Testis (tissue), 2 donors: ENCODE measurements at regions not wholly inside any gene's neighbourhood (a gene's known extent, or its start where the extent isn't known, plus 50 kb on each side); places are given as distances from the start of the nearest gene placed in this dataset.

Source experiments
- CTCF ChIP-seq, 3 experiments: fragments of 450-650 bp in 2 of 3; fragments of 200-600 bp in 1 of 3; sonication (generic) in 1 of 3; IDR thresholded peaks; one replicate each; pipeline ENCODE4 v1.5.1; 2016 to 2019; ENCODE audit warnings: antibody characterized with exemption in 3 of 3, mild to moderate bottlenecking in 2 of 3, moderate library complexity in 1 of 3
- POLR2A ChIP-seq: fragments of 450-650 bp; IDR thresholded peaks from one replicate; pipeline ENCODE4 v1.6.1; 2017; ENCODE audit warnings: antibody characterized with exemption, mild to moderate bottlenecking, moderate library complexity

DNA sequence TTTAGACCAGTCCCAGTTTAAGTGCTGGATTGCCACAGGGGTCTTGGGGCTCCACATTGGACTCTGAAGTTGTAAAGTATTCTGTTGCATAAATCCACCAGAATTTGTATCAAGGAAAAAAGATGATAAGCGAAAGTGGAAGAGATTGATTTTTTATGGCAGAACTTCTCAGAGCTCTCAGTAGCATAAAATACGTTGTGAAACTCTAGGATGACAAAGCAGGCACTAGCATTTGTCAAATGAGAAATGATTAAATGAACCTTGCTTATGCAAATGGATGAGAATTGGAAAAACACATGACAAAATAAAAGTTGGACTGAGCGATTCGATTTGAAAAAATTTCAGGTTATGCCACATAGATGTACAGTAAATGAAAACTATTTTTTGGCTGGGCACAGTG is 253.8 kb upstream of the RAB4A start:
- TF ChIP-seq CTCF (IDR thresholded peaks at IDR 0.05) (no peak), POLR2A (no peak)
